ENCODE measurements at regions not wholly inside any gene's neighbourhood (a gene's known extent, or its start where the extent isn't known, plus 50 kb on each side); places are given as distances from the start of the nearest gene placed in this dataset.
"Not testable (repeated sequence)": the region's sequence is repeated elsewhere in the genome, so short reads cannot be mapped to it uniquely, and the experiment has no call there.

- no peaks in the 10 kb centered on the region for H3K9me3 ChIP-seq (ENCODE audit: control insufficient read depth, insufficient read depth, low read depth, low read length)
- H3K27ac ChIP-seq (ENCODE audit: extremely low read depth, low read depth, low read length) = no peak overlapping the region
- H3K4me1 ChIP-seq (ENCODE audit: control insufficient read depth, insufficient read depth, low read length) = no peaks in the 10 kb centered on the region
- TF ChIP-seq PRDM2 (tag by site-specific recombination; IDR thresholded peaks at IDR 0.05; ENCODE audit: borderline replicate concordance) = no peak
- TF ChIP-seq, protein P1, sequence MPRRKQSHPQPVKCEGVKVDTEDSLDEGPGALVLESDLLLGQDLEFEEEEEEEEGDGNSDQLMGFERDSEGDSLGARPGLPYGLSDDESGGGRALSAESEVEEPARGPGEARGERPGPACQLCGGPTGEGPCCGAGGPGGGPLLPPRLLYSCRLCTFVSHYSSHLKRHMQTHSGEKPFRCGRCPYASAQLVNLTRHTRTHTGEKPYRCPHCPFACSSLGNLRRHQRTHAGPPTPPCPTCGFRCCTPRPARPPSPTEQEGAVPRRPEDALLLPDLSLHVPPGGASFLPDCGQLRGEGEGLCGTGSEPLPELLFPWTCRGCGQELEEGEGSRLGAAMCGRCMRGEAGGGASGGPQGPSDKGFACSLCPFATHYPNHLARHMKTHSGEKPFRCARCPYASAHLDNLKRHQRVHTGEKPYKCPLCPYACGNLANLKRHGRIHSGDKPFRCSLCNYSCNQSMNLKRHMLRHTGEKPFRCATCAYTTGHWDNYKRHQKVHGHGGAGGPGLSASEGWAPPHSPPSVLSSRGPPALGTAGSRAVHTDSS (tag by site-specific recombination; IDR thresholded peaks at IDR 0.05) = no peak
- TF ChIP-seq ZNF626 (tag by site-specific recombination; IDR thresholded peaks at IDR 0.05) = no peak
- TF ChIP-seq ZNF791 (tag by site-specific recombination; IDR thresholded peaks at IDR 0.05) = no peak
- H3K4me3 ChIP-seq (ENCODE audit: low read depth, low read length) = no peak overlapping the region
- no peaks in the 10 kb centered on the region for H3K36me3 ChIP-seq (ENCODE audit: control insufficient read depth in 2 of 2, insufficient read depth in 1 of 2, low read length in 2 of 2)
- ChIA-PET POLR2A (no interaction called here), CTCF (no interaction called here)
Measured at GRCh38 chr14:96718407-96718806, 78.8 kb upstream of the VRK1 start.

GRCh38 chr14:96720702-96721101 is 76.5 kb upstream of the VRK1 start:
- H3K36me3 ChIP-seq (ENCODE audit: control insufficient read depth in 2 of 2, insufficient read depth in 1 of 2, low read length in 2 of 2); H3K9me3 ChIP-seq (ENCODE audit: control insufficient read depth, insufficient read depth, low read depth, low read length); H3K4me3 ChIP-seq (ENCODE audit: low read depth, low read length); POLR2A ChIA-PET; H3K4me1 ChIP-seq (ENCODE audit: control insufficient read depth, insufficient read depth, low read length); H3K27ac ChIP-seq (ENCODE audit: extremely low read depth, low read depth, low read length); CTCF ChIA-PET: not testable (repeated sequence)

- H3K27ac ChIP-seq (ENCODE audit: extremely low read depth, low read depth, low read length) = no peak overlapping the region
- H3K4me3 ChIP-seq (ENCODE audit: low read depth, low read length) = no peak overlapping the region
- CTCF ChIA-PET = no interaction called here
- POLR2A ChIA-PET = no interaction called here
- H3K4me1 ChIP-seq (ENCODE audit: control insufficient read depth, insufficient read depth, low read length) = no peaks in the 10 kb centered on the region
- no peaks in the 10 kb centered on the region for H3K9me3 ChIP-seq (ENCODE audit: control insufficient read depth, insufficient read depth, low read depth, low read length)
- H3K36me3 ChIP-seq (ENCODE audit: control insufficient read depth in 2 of 2, insufficient read depth in 1 of 2, low read length in 2 of 2) = no peaks in the 10 kb centered on the region
- TF ChIP-seq ZNF37A (tag by site-specific recombination; IDR thresholded peaks at IDR 0.05) (no peak), ZNF555 (tag by site-specific recombination; conservative IDR thresholded peaks at IDR 0.05) (no peak), ZNF701 (tag by site-specific recombination; IDR thresholded peaks at IDR 0.05) (no peak), ZBTB49 (tag by site-specific recombination; IDR thresholded peaks at IDR 0.05; ENCODE audit: low read depth) (no peak), ZNF416 (tag by site-specific recombination; IDR thresholded peaks at IDR 0.05) (no peak), SP2 (tag by site-specific recombination; IDR thresholded peaks at IDR 0.05) (no peak), ZNF132 (tag by site-specific recombination; IDR thresholded peaks at IDR 0.05; ENCODE audit: borderline replicate concordance) (no peak), ZSCAN16 (tag by site-specific recombination; IDR thresholded peaks at IDR 0.05) (no peak), ZNF121 (tag by site-specific recombination; IDR thresholded peaks at IDR 0.05) (no peak), ZNF624 (tag by site-specific recombination; IDR thresholded peaks at IDR 0.05) (no peak)
Measured at GRCh38 chr14:96722736-96723135, 74.4 kb upstream of the VRK1 start.
